Colonic mucosa (tissue), 4 donors: ENCODE measurements at regions not wholly inside any gene's neighbourhood (a gene's known extent, or its start where the extent isn't known, plus 50 kb on each side); places are given as distances from the start of the nearest gene placed in this dataset.

Source experiments
- DNase-seq: peaks from one replicate; pipeline ENCODE4 v3.0.0-alpha.2; 2020
- H3K27ac ChIP-seq: fragments of 200-600 bp; one replicate; pipeline ENCODE4 v1.8.0; 2021
- H3K27me3 ChIP-seq: fragments of 200-600 bp; one replicate; pipeline ENCODE4 v1.8.0; 2021
- H3K36me3 ChIP-seq: fragments of 200-600 bp; one replicate; pipeline ENCODE4 v1.8.0; 2021
- H3K4me1 ChIP-seq: fragments of 200-600 bp; one replicate; pipeline ENCODE4 v1.8.0; 2021; ENCODE audit warnings: mild to moderate bottlenecking
- H3K4me3 ChIP-seq: fragments of 200-600 bp; one replicate; pipeline ENCODE4 v1.8.0; 2021
- H3K9ac ChIP-seq, 2 donors: one replicate each; pipeline ENCODE4 v1.7.0; 2013; ENCODE audit warnings: control low read depth in 2 of 2, low read depth in 2 of 2, low read length in 2 of 2
- H3K9me3 ChIP-seq: fragments of 200-600 bp; one replicate; pipeline ENCODE4 v1.8.0; 2021
- CTCF ChIP-seq: fragments of 200-600 bp; IDR thresholded peaks from one replicate; pipeline ENCODE4 v1.8.0; 2022; ENCODE audit warnings: antibody characterized with exemption, mild to moderate bottlenecking
- intact Hi-C: fragments of 100-400 bp; cut with DNase I; formaldehyde crosslinking; loops from one replicate; pipeline ENCODE4 v1.14.1; 2022
- donor health status: healthy.
- donor health status: DM: no; HTN: no; CAD: no.
- donor health status: DM: no; HTN: no; CAD: no.

DNA sequence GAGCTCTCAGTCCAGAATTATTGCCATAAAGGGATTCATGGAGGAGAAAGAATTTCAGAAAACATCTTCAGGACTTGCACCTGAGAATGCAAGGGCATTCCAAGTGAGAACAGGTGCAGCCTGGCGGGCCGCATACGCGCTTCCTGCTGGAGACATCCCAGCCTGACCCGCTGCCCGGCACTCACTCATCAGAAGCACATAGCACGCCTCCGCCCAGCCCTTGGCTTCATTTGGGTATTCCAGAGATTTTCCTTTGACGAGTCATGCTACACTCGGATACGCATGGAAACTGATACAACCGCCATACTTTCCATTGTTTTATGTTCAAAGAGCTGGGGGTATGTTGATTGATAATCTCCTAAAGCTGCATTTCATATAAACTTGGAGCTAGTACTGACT is 228.0 kb upstream of the ID2 start:
- Histone ChIP-seq H3K4me1 (peaks cover 5% of the 10 kb centered on the region), H3K4me3 (no peak overlapping the region), H3K27ac (no peak overlapping the region), H3K9ac (no peak overlapping the region), H3K27me3 (no peaks in the 10 kb centered on the region), H3K9me3 (no peaks in the 10 kb centered on the region), H3K36me3 (no peaks in the 10 kb centered on the region)
- TF ChIP-seq CTCF, result no peak
- no peak for DNase-seq
- intact Hi-C loops, result loop anchor here (10.0 kb wide), 1 partner anchor 231 kb away; the partner anchor contains the start of gene ID2

- DNase-seq, result no peak
- Histone ChIP-seq H3K9ac (no peak overlapping the region), H3K4me1 (peaks cover 5% of the 10 kb centered on the region), H3K9me3 (no peaks in the 10 kb centered on the region), H3K27ac (no peak overlapping the region), H3K27me3 (no peaks in the 10 kb centered on the region), H3K36me3 (no peaks in the 10 kb centered on the region), H3K4me3 (no peak overlapping the region)
- intact Hi-C loops, result loop anchor here (10.0 kb wide), 1 partner anchor 230 kb away; the partner anchor contains the start of gene ID2
- no peak for TF ChIP-seq CTCF
These were observed 227.1 kb upstream of the ID2 start for GRCh38 chr2:8454797-8455196.

GRCh38 chr2:8455236-8456150 is 226.4 kb upstream of the ID2 start:
- peaks cover 5% of the 10 kb centered on the region for H3K4me1 ChIP-seq
- no peaks in the 10 kb centered on the region for H3K36me3 ChIP-seq
- intact Hi-C loops, result loop anchor here (10.0 kb wide), 1 partner anchor 229 kb away; the partner anchor contains the start of gene ID2
- TF ChIP-seq CTCF, result no peak
- no peaks in the 10 kb centered on the region for H3K9me3 ChIP-seq
- DNase-seq, result no peak
- H3K9ac ChIP-seq, result peak overlapping the region in 1 of 2 donors; percentile 3
- H3K27me3 ChIP-seq, result no peaks in the 10 kb centered on the region
- H3K4me3 ChIP-seq, result no peak overlapping the region
- peak overlapping the region; percentile 78 for H3K27ac ChIP-seq

- peaks cover 5% of the 10 kb centered on the region for H3K4me1 ChIP-seq
- no peak for TF ChIP-seq CTCF
- intact Hi-C loops, result loop anchor here (10.0 kb wide), 1 partner anchor 228 kb away; the partner anchor contains the start of gene ID2
These were observed 225.4 kb upstream of the ID2 start for GRCh38 chr2:8456151-8457091.

DNA sequence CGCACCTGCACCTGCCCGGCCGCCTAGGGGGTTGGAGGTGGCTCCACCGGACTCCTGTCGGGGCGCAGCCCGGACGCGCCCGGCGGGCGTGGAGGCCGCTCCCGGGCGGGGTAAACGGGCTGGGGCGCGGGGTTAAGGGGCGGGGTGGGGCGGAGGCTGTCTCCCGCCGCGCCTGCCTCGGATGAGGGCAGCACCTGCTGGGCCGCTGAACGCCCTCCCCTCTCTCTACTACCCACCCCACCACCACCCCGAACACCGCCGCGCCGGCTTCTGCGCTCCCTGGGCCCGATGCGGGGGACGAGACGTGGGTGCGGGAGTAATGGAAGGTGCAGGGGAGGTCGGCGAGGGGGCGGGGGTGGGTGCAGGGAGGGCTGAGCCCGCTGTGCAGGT is 224.8 kb upstream of the ID2 start:
- peak overlapping the region; percentile 78 for H3K27ac ChIP-seq
- H3K4me3 ChIP-seq, result peak overlapping the region; percentile 18

More at GRCh38 chr2:8456151-8457091, 225.4 kb upstream of the ID2 start:
- Histone ChIP-seq H3K36me3 (no peaks in the 10 kb centered on the region), H3K4me3 (peak overlapping the region; percentile 18), H3K9me3 (no peaks in the 10 kb centered on the region), H3K27ac (peak overlapping the region; percentile 78), H3K9ac (peak overlapping the region; percentile 19 to 26), H3K27me3 (no peaks in the 10 kb centered on the region)
- DNase-seq, result no peak

More for the DNA sequence above, 224.8 kb upstream of the ID2 start:
- Histone ChIP-seq H3K36me3 (no peaks in the 10 kb centered on the region), H3K27me3 (no peaks in the 10 kb centered on the region), H3K9ac (peak overlapping the region; percentile 26 to 60), H3K9me3 (no peaks in the 10 kb centered on the region), H3K4me1 (peaks cover 5% of the 10 kb centered on the region)
- intact Hi-C loops, result loop anchor here (10.0 kb wide), 1 partner anchor 228 kb away; the partner anchor contains the start of gene ID2
- no peak for TF ChIP-seq CTCF
- peak; percentile 80 for DNase-seq
